NB4 (cell line): ENCODE measurements at regions not wholly inside any gene's neighbourhood (a gene's known extent, or its start where the extent isn't known, plus 50 kb on each side); places are given as distances from the start of the nearest gene placed in this dataset.

Experiments
- DNase-seq: peaks from one replicate; pipeline ENCODE4 v3.0.0; 2010; ENCODE audit warnings: low read depth
- H3K4me3 ChIP-seq: one replicate; pipeline ENCODE4 v1.5.1; 2011; ENCODE audit warnings: mild to moderate bottlenecking, low read depth, low read length, moderate library complexity
- CTCF ChIP-seq: IDR thresholded peaks from one replicate; pipeline ENCODE4 v1.5.1; 2012; ENCODE audit warnings: low read depth, low read length
- MAX ChIP-seq: IDR thresholded peaks from 2 replicates; pipeline ENCODE4 v1.6.1; 2011; ENCODE audit warnings: low read depth, low read length
- MYC ChIP-seq: IDR thresholded peaks from 2 replicates; pipeline ENCODE4 v1.6.1; 2011; ENCODE audit warnings: low read depth, low read length
- POLR2A ChIP-seq: IDR thresholded peaks from 2 replicates; pipeline ENCODE4 v1.6.1; 2011; ENCODE audit warnings: mild to moderate bottlenecking; ENCODE audit not compliant: insufficient read length; ENCODE audit errors: extremely low read depth

- TF ChIP-seq MYC, result no peak
- no peak for TF ChIP-seq POLR2A
- TF ChIP-seq CTCF, result no peak
- TF ChIP-seq MAX, result no peak
- no peak for DNase-seq
- H3K4me3 ChIP-seq, result no peak overlapping the region
Observed at GRCh38 chr2:59998324-59998723, 555.1 kb downstream of the BCL11A start.

- DNase-seq, result no peak
- TF ChIP-seq POLR2A (no peak), MYC (no peak), MAX (no peak), CTCF (no peak)
- no peak overlapping the region for H3K4me3 ChIP-seq
Observed at GRCh38 chr2:59997371-59997770, 556.1 kb downstream of the BCL11A start.

GRCh38 chr2:59996855-59997254, 556.6 kb downstream of the BCL11A start:
- TF ChIP-seq MYC (no peak), MAX (no peak), POLR2A (no peak)
- no peak overlapping the region for H3K4me3 ChIP-seq
- DNase-seq, result no peak

- DNase-seq, result peak; percentile 34
- TF ChIP-seq CTCF (no peak), POLR2A (no peak), MYC (no peak), MAX (no peak)
- H3K4me3 ChIP-seq, result no peak overlapping the region
Observed at GRCh38 chr2:59993726-59994125, 559.7 kb downstream of the BCL11A start.

- DNase-seq, result no peak
- TF ChIP-seq MYC (no peak), CTCF (no peak), POLR2A (no peak), MAX (no peak)
- no peak overlapping the region for H3K4me3 ChIP-seq
Observed at GRCh38 chr2:59988341-59988740, 565.1 kb downstream of the BCL11A start.

- no peak for DNase-seq
- no peak overlapping the region for H3K4me3 ChIP-seq
- TF ChIP-seq CTCF, result no peak
- TF ChIP-seq MYC, result no peak
- TF ChIP-seq POLR2A, result no peak
- TF ChIP-seq MAX, result no peak
Observed at GRCh38 chr2:59986511-59986910, 566.9 kb downstream of the BCL11A start.
